Stimulated activated CD4-positive, alpha-beta T cell treated with anti-CD3 and anti-CD28 coated beads, TNF-alpha, amount 100 ng/mL, for 24 hours (primary cell): ENCODE measurements at regions not wholly inside any gene's neighbourhood (a gene's known extent, or its start where the extent isn't known, plus 50 kb on each side); places are given as distances from the start of the nearest gene placed in this dataset.

Experiments used
- DNase-seq, 3 experiments: peaks; one replicate each; pipeline ENCODE4 v3.0.0-alpha.2; 2020; ENCODE audit warnings: low read depth in 3 of 3

DNA sequence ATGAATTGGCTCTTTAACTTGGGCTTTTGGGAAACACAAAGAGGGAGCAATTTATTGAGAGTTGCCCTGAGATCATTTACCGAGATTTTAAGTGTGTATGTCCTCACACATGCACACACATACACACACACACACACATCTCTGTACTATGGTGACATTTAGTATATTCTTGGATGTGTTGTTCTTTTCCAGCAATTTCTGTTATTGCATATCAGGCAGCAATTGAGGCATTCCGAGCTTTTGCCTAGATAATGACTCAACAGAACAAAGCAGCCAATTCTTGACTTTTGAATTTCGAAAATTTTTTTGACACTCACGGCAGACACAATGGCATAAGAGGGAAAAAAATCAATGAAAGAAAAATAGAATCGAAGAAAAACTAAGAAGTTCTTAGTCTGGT, 248.5 kb downstream of the DUSP6 start:
- no peak for DNase-seq

DNA sequence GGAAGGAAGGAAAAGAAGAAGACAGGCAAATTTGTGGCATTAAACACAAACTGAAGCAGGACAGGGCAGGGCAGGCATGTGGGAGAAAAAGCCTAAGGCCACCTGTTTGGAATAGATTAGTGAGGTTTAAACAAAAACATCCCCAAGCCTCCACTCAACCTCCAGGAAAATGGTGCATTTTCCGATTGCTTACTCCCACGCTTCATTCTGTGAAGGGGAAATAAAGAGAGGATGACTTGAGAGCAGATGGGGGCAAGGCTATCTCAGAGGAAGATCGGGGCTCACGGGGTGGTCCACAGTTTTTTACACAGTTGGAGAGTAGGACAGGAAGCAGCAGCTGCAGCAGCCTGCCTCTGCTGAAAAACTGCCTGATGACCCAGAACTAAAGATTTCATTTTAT, 250.9 kb downstream of the DUSP6 start:
- DNase-seq = no peak

DNA sequence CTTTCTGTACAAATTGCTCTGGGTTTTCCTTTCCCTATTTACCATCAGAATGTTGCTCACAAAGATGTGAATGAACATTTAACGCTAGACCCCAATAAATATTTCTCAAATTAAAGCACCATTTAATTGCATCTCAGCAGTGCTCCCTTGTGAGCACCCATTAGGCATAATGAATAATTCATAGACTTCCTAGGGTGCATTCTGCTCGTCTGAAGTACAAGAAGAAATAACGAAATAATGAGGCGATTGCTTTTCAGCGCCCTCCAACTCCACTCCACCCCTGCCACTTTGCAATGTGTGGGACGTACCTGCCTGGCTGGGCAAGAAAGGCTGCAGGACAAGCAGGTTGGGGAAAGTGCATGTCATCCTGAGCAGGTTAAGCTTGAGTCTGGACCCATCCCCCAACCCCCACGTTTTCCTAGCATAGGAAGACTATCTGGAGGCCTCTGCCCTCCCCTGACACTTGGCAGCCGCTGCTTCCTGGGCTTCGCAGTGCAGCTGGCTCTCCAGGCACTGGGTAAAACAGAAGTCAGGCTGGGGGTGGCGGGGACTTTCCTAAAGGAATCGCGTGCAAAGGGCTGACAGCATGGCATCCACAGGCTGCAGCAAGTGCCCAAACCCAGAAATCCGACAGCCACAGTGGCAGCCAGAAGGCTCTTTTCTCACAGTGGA, 253.7 kb downstream of the DUSP6 start:
- DNase-seq = no peak

DNA sequence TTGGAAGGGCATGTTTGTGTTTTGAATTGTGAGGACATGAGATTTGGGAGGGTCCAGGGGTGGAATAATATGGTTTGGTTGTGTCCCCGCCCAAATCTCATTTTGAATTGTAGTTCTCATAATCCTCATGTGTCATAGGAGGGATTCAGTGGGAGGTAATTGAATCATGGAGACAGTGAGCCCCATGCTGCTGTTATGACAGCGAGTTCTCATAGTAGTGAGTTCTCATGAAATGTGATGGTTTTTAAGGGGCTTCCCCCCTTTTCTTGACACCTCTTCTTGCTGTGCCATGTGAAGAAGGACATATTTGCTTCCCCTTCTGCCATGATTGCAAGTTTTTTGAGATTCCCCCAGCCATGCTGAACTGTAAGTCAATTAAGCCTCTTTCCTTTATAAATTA, 260.0 kb downstream of the DUSP6 start:
- no peak for DNase-seq

DNA sequence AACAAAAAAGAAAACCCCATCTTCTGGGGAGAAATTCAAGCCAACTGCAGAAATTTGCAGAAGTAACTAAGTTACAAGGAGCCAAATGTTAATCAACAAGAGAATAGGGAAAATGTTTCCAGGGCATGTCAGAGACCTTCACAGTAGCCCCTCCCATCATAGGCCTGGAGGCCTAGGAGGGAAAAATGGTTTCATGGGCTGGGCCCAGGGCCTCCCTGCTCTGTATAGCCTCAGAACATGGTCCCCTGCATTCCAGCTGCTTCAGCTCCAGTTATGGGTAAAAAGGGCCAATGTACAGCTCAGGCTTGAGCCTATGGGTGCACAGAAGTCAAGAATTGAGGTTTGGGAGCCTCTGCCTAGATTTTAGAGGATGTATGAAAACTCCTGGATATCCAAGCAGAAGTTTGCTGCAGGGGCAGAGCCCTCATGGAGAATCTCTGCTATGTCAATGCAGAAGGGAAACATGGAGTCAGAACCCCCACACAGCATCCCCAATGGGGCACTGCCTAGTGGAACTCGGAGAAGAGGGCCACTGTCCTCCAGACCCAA, 260.9 kb downstream of the DUSP6 start:
- no peak for DNase-seq

DNA sequence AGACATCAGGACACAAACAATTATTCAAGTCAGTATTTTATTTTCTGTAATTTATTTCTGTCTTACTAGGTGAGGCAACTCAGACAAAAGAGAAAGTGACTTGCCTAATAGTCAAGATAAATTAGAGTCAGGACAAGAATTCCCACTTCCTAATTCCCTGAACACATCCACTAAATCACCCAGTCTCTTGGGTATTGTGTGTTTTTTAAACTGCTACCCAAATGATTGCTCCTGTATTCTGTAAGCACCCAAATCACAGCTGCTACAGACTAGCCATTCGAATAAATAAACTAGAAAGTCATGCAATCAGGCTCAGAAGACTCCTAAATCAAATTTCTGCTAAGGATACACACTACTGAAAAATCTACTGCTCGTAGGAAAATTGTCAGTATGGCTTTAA, 263.0 kb downstream of the DUSP6 start:
- no peak for DNase-seq

DNA sequence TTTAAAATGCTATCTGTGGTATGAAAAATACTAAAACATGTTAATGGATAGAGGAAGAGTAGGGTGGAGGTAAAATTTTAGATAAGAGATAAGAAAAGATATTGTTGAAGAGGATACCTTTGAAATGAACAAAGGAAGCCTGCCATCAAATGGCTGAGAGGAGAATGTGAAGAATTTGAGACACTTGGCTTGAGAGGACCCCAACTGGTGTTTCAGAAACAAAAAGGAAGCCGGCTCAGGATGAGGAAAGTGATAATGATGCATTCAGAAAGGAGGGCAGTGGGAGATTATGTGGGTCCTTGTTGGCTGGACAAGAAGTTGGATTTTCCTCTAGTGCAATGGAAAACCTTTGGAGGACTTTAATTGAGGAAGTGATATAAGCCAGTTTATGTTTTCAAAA, 264.4 kb downstream of the DUSP6 start:
- no peak for DNase-seq

DNA sequence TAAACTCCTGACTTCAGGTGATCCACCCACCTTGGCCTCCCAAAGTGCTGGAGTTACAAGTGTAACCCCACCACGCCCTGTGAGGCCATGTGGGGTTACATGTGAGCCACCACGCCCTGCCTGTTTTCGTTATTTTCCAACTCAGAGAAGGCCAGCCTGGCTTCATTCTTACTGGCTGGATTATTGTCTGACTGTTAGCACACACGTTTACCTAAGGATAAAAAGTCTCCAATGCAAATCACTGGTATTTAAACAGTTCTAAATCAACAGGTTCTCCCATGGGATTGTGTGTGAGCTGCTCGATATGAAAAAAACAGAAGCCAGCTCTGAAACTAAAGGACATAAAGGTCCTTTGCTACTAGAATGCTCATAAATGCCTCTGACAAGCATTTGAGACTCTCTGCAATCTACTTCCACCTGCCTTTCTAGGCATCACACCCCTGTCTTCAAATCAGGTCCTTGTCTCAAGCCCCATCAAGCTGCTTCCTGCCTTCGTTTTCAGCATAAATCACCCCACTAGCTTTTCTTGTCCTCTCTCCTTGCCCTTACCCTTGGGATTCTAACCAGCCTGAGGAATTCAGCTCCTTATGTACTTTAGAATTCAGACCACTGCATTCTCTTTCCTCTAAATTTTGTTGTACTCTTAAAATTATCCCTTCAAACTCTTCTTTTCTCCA, 265.0 kb downstream of the DUSP6 start:
- DNase-seq = no peak

DNA sequence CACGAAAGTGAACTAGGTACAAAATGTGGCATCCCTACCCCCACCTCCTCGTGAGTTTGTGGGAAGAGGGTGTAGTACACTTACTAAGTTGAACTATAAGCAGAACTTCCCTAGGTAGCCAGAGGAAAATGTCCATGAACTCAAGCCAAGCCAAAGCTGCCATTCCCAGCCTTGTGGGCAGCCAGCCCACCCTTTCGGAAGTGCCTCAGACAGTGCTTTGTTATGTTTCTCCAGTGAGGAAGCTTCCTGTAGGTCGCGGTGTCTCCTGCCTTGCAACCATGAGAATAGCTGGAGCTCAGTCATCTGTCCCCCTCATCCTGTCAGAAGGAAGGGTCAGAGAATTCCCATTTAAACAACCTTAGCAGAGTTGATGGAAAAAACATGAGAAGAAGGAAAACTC, 266.9 kb downstream of the DUSP6 start:
- no peak for DNase-seq

DNA sequence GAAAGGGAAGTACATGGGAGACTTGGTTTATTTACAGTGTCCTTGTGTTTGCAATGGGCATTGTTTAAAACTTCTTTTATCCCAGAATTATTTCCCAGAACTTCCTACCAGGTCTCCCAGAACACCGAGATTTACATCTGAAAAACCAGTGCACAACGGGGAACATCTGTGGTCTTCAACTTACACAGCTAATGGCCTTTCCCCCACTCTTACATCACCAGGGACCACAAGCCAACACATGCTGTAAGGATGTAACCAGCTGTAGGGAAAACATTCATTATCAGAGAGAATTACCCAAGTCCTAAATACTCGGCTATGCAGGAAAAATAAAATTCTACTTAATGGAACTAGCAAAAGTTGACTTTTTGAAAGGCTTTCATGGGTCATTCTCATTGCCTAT, 267.6 kb downstream of the DUSP6 start:
- DNase-seq = no peak

DNA sequence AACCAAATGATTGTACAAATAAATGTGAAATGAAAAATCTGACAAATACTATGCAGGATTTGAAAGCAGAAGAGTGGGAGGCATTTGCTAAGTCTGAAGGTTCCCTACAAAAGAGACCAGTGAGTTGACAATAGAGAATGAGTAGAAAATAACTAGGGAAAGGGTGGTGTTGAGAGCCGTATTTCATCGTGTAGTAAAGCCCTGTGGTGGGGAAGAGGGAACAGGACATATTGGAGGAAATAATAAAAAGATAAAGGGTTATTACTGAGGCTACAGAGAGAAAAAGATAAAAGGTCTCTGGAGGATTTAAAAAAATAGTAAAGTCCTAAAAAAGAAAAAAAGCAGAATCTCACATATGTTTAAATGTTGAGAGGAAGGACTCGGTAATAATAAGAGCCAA, 268.8 kb downstream of the DUSP6 start:
- no peak for DNase-seq

DNA sequence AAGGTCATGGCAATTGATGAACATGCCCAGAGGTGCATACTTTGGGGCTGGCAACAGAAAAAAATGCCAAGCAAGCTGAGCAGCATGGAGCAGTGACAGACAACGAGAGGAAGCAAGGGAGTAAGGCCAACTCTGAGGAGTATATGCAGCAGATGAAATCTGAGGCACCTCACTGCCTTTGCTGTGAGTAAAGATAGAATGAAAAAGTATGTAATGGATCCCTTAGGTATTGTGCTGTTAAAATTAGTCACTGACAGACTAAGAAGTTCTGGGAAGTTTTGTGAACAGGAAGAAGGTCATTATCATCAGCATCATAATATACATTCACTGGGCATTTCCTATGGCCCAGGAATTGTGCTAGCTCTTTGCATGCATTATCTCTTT, 269.9 kb downstream of the DUSP6 start:
- DNase-seq = no peak

DNA sequence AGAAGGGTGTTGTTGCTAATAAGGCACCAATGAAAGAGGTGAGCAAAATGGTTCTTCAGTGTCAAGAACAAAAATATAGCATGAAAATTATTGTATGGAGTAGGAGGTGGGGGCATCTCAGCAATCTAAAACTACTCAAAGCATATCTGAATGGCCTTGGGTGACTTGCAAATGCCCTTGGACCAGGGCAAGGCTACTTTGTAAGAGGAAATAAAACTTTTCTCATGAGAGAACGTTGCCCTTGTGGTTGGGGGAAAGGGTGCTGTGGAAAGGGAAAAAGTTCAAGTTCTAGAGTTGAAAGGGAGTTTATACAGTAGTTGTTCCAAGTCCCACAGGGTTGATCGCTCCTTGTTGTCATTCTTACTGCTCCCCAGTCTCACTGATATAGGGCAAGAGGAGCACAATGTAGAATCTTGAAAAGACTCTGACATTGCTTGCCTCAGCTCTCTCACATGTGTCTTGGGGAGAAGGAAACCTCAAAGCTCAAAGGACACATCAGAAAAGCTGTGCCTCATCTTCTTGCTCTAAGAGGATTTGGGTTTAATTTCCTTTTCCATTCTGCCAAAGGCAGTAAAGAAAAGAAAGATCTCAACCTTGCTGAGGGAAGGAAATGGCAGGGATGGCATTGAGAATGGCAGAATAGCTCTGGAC, 270.5 kb downstream of the DUSP6 start:
- no peak for DNase-seq

DNA sequence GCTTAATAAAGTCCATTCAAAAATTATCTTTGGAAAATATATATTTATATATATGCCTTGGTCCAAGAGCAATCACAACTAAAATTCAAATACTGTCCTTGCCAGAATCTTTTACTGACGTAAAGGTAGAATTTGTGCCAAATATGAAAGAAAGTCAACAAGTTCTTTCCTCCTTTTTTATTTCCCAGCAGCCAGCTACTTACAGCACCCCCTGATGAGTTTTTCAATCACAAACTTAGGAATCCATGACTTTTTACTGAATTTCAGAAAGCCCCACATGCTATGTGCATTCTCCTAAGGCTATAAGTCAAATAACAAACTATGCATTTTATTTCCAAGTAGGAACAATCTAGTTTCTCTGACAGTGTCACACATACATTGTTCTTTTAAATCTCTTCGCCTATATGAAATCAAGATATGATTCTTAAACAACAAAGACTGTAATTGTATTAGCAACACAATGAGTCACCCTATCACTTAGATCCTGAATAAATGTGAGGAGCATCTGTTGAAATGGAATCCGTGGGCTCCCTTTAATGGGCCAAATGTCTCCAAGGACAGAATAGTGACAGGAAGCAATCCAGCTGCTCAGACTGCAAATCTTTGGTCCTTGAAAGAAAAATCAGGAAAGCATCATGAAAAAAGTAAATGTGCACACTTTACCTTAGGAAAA, 271.4 kb downstream of the DUSP6 start:
- DNase-seq = no peak

DNA sequence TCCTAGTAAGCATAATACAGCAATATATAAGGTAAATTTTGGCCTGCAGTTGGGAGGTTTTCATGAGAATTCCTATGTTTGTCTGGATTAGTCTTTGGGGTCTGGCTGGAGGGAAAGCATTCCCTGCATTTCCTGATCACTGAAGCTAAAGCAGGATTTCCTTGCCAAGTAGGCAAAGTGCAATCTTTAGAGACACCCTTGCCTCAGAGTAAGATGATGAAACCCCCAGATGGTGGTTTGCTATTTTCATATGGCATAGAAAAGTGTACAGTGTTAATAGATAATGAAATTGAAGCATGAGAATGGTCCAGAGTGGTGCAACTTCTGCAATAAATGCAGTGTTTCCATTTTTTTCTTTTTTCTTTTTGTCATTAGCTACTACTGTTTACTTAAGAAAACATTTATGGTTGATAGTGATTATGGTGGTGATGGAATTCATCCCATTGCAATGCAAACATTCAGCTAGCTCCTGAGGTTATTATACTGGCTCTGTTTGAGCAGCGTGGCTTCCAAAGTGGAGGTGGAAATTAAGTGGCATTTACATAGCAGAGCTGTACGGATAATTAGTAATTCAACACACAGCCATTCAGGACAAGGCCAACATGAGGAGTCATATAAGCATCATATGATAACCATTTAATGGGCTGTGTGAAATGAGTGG, 276.3 kb downstream of the DUSP6 start:
- DNase-seq = no peak

DNA sequence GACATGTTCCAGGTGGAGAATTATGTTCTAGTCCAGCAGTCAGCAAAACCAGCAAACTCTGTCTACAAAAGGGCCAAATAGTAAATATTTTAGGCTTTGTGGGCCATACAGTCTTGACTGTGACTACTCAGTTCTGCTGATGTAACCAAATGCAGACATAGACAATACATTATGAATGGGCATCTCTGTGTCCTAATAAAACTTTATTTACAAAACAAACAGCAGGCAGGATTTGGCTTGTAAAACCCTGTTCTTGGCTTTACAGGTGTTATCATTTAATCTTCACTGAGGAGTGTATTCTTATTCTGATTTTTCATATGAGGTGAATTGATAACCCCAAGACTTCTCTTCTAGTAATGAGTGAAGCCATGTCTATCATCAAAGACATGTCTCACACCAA, 278.6 kb downstream of the DUSP6 start:
- no peak for DNase-seq

DNA sequence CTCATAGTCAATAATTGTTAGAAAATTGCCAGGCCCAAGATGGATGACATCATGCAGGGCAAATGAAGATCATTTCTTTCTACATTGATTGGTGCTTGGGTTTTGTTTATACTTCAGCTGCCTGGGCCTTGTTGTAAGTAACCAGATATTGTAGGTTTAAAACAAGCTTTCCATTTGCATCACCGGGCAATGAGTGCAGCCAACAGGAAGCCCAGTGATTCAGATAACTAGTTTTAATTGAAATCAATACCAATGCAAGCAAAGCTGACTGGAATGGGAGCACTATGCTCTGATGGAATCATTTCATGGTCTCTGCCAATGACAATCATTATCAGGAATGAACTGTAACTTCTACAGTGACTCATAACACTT, 279.3 kb downstream of the DUSP6 start:
- DNase-seq = no peak

DNA sequence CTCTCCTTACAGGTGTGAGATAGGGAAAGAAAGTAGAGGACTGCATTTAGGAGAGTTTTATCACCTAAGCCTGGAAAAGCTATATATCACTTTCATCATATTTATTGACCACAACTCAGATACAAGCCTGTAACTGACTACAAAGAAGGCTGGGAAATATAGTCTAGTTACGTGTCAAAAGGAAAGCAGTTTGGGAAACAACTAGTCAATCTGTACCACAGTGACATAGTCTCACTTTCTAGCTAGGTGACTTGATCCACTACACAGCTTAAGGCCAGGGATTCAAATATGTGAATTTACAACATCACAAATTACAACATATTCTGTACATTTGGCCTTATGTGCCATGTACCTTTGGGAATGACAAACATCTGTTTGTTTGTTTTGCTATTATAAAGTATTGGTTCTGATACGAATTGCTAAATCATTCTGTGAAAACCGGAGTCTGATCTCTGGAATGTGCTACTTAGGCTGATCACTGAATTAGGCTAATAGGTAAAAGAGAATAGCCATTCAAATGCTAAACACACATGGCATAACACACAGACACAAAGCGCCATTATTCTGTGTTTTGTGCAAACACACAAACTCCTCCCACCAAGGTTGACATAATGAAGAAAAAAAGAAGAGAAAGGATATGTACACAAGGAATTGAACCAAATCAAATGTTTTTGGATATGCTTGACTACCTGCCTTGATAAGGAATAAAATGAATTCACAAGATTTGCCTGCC, 279.8 kb downstream of the DUSP6 start:
- DNase-seq = no peak

DNA sequence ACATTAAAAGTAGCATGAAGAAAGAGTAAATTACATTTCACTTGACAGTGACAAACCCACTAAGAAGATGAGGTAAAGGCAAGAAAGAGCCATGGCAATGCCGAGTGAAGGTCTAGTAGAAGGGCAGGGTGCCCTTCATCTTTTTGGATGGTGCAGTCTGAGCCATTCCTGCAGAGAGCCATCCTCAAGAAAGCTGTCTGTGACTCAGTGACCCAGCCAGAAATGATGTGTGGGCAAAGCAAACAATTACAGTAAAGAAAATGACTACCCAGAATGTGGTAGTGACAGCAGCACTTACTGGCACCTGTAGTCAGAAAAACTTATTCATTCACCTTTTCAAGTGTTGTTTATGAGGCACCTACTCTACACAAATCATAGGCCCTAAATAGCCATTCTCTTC, 281.7 kb downstream of the DUSP6 start:
- DNase-seq = peak in 1 of 3 experiments; percentile 12

DNA sequence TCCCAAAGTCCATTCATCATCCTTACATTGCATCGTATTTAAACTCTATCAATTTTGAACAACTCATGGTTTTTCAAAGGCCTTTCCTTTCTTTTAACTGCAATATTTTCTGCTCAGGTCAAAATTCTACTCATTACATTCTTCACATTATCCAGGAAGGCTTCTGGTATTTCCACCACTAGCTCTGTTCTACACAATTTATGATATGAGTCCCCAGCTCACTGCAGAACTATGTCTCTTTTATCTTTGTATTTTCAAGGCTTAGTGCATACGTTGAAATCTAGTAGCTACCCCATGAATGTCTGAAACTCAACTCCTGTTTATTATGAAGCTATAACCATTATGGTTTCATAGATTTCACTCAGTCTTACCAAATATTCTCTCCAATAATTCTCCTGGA, 282.9 kb downstream of the DUSP6 start:
- DNase-seq = no peak

DNA sequence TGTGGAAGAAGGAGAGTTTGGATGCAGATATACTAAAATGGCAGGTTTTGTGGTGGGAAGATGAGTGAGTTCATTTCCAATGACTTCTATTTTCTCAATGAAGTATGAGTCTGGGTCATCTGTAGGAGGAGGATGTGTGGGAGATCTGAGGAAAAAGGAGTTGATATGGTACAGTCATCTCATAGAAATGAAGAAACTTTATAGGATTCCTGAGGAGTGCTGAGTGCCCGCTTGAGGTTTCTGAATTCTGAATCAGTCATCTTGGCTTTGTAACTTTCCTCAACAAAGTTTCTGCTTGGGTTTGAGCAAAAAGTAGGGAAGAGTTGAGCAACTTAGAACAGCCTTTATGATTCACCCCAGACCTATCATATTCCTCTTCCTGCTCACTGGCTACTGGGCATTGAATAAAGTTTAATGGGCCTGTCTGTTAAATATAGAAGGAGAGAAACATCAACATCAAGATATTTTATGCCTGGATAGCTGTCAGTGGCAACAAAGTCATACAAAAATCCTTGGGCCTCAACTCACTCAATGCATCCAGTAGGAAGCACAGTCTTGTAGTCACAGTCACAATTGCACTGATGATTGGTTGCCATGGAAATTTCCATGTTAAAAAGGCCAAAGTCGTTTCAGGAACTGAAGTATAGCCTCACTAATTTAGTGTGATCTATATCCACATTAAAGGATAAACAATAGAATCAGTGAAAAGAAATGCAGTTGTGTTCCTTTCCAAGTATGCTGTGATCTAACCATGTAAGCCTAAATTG, 284.7 kb downstream of the DUSP6 start:
- DNase-seq = no peak
